Upper lobe of left lung (tissue), 6 donors: ENCODE measurements at regions not wholly inside any gene's neighbourhood (a gene's known extent, or its start where the extent isn't known, plus 50 kb on each side); places are given as distances from the start of the nearest gene placed in this dataset.
"Not testable (repeated sequence)": the region's sequence is repeated elsewhere in the genome, so short reads cannot be mapped to it uniquely, and the experiment has no call there.

Source experiments
- ATAC-seq, 2 donors: fragments of 200-7000 bp; cut with Tn5 transposase; one replicate each; pipeline ENCODE4 v1.9.1; 2022; ENCODE audit warnings: mild to moderate bottlenecking in 2 of 2, moderate library complexity in 2 of 2; ENCODE audit not compliant: low FRiP score in 2 of 2
- DNase-seq, 2 donors: peaks; one replicate each; pipeline ENCODE4 v3.0.0-alpha.2; 2019 to 2020
- H3K27ac ChIP-seq, 4 donors: fragments of 200-600 bp; sonication (generic); one replicate each; pipeline ENCODE4 v1.5.1; 2016 to 2019
- H3K27me3 ChIP-seq, 4 donors: fragments of 200-600 bp; sonication (generic); one replicate each; pipeline ENCODE4 v1.5.1; 2017 to 2019
- H3K36me3 ChIP-seq, 4 donors: fragments of 200-600 bp; sonication (generic); one replicate each; pipeline ENCODE4 v1.5.1; 2016 to 2019
- H3K4me1 ChIP-seq, 4 donors: fragments of 200-600 bp; sonication (generic); one replicate each; pipeline ENCODE4 v1.5.1; 2018 to 2019
- H3K4me3 ChIP-seq, 4 donors: fragments of 200-600 bp; sonication (generic); one replicate each; pipeline ENCODE4 v1.5.1; 2017 to 2019; ENCODE audit warnings: mild to moderate bottlenecking in 2 of 4, moderate library complexity in 1 of 4
- H3K9me3 ChIP-seq, 4 donors: fragments of 200-600 bp; sonication (generic); one replicate each; pipeline ENCODE4 v1.5.1; 2018 to 2019
- WGBS, 2 donors: methylation state at CpG; one replicate each; pipeline ENCODE4 v1.1.5; 2017 to 2018; 5-methylcytosine and 5-hydroxymethylcytosine counted together
- donor health status: DM: no; HTN: no; CAD: no; lungs with moderate emphysema.
- donor health status: DM: no; HTN: yes; CAD: no; lungs with severe emphysema.

DNA sequence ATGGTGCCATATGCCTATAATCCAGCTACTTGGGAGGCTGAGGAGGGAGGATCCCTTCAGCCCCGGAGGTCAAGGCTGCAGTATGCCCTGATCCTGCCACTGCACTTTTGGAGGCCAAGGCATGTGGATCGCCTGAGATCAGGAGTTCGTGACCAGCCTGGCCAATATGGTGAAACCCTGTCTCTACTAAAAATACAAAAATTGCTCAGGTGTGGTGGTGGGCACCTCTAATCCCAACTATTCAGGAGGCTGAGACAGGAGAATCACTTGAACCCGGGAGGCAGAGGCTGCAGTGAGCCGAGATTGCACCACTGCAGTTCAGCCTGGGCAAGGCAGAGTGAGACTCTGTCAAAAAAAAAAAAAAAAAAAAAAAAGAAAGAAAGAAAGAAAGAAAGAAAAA is 390.5 kb downstream of the CNTNAP3B start:
- H3K4me1 ChIP-seq, result not testable (repeated sequence)

DNA sequence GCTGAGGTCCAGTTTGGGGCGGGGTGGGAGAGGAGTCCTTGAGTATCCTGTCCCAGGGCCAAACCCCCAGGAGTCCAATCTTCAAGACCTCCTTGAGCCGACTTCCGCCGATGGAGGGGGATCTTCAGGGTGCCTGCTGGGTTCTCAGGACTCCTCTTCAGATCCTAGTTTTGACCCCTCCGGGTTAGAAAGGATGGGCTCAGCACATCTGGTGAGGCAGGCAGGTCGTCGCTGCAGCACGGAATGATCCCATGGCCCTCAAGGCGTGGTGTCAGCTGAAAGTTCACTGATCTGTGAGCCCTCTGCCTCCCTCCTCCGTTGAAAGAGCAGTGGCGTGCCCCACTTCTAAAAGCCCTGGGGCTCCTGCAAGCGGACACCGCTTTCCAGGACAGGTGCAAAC is 430.0 kb downstream of the CNTNAP3B start:
- H3K4me1 ChIP-seq, H3K27me3 ChIP-seq, H3K4me3 ChIP-seq, H3K9me3 ChIP-seq, H3K36me3 ChIP-seq, ATAC-seq, H3K27ac ChIP-seq: not testable (repeated sequence)
- peak in 1 of 2 donors; percentile 36 for DNase-seq
- 89 to 95% methylated on average over 6 to 10 of the region's 13 CpGs for WGBS, 2 donors

More for the DNA sequence above, 390.5 kb downstream of the CNTNAP3B start:
- not testable (repeated sequence) for DNase-seq, H3K36me3 ChIP-seq, ATAC-seq, H3K27me3 ChIP-seq, H3K27ac ChIP-seq, H3K9me3 ChIP-seq, H3K4me3 ChIP-seq
- 88 to 92% methylated on average over 5 of the region's 5 CpGs for WGBS, 2 donors

DNA sequence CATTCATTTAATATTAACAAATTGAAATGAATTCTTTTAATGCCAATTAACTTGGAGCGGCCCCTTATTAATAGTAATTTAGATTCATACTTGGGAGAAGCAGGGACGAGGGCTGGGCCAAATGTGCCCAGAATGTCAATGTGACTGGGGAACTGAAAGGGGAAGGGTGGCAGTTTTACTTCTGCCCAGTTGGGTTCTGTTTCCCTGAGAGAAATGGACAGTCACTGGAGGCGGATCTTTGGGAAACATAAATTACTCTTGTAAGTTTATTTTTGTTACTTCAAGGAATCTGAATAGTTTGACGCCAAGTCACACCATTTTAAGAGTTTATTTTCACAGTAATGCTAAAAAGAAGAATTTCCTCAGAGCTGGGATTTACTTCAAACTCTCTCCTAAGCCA is 432.1 kb downstream of the CNTNAP3B start:
- not testable (repeated sequence) for H3K9me3 ChIP-seq, H3K27me3 ChIP-seq, DNase-seq, H3K4me1 ChIP-seq, H3K27ac ChIP-seq, H3K4me3 ChIP-seq, ATAC-seq, H3K36me3 ChIP-seq
- WGBS, 2 donors, result 62 to 65% methylated on average over 3 to 4 of the region's 4 CpGs

DNA sequence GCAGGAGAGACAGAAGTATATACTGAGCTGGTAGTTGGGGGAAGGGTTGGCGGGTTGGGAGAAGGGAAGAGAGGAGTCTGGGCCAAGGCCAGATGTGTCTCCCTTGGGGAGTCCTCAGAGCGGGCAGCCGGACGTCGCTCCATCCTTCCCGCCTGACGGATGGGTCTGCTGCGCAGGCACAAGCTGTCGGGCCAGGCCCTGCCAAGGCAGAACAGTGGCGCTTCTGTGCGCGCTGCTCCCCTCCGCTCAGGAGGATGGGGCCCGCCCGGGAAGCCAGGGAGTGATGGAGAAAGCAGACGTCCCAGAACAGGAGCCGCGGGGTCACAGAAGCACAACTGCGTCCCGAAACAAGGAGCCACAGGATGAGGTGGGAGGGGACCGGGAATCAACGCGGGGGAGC is 449.9 kb downstream of the CNTNAP3B start:
- not testable (repeated sequence) for H3K27ac ChIP-seq, H3K36me3 ChIP-seq, H3K9me3 ChIP-seq, H3K4me1 ChIP-seq, H3K27me3 ChIP-seq, ATAC-seq, H3K4me3 ChIP-seq
- DNase-seq, result peak in 1 of 2 donors; percentile 37
- WGBS, 2 donors, result 6 to 13% methylated on average over 3 to 6 of the region's 23 CpGs

DNA sequence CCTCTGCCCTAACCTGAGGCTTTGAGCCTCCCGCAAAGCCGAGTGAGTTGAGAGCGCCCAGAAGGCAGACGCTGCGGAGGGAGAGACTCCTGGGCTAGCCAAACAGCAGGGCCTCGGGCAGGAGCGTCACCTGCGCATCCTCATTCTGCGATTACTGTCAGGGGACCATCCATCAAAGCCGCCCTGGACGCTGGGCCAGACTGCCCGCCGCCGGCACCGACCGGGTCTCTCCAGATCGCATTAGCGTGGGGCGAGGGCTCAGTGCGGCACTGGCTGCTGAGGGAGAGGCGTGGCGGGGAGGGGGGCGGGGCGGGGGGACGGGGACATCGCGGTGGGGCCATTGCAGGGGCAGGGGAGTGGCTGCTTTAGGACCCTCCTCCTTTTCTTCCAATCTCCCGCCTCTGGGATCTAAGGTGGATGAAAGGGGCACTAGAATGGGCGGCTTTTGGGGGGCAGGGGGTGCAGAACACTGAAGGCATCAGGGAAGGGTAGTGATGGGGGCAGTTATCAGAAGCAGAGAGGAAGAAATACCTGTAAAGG is 465.7 kb downstream of the CNTNAP3B start:
- DNase-seq, result peak in 1 of 2 donors; percentile 86
- not testable (repeated sequence) for ATAC-seq, H3K9me3 ChIP-seq, H3K27ac ChIP-seq, H3K4me1 ChIP-seq, H3K27me3 ChIP-seq, H3K36me3 ChIP-seq, H3K4me3 ChIP-seq
- no CpG with 5 or more reads among the region's 29 CpGs for WGBS, 2 donors

DNA sequence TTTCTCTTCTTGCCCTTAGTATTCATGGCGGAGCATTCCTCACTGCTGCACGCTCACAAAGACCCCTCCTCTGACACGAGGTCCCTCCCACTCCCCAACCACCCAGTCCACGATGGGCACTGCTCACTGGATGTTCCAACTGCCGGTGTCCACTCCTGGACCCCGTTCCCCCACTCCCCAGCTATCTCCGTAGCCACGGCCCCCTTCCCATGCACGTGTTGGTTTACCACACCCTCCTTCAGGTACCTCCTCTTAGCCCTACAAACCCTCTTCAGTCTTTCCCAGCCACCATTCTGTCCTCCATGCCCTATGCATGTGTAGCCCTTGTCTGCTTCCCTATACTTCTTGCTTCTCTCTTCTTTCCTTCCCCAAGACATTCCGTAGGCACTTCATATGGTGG is 469.6 kb upstream of the ZNG1F start:
- H3K27ac ChIP-seq, H3K9me3 ChIP-seq, DNase-seq, H3K4me3 ChIP-seq, H3K36me3 ChIP-seq, H3K4me1 ChIP-seq, ATAC-seq, H3K27me3 ChIP-seq: not testable (repeated sequence)
- WGBS, 2 donors, result 79 to 86% methylated on average over 1 to 5 of the region's 10 CpGs

DNA sequence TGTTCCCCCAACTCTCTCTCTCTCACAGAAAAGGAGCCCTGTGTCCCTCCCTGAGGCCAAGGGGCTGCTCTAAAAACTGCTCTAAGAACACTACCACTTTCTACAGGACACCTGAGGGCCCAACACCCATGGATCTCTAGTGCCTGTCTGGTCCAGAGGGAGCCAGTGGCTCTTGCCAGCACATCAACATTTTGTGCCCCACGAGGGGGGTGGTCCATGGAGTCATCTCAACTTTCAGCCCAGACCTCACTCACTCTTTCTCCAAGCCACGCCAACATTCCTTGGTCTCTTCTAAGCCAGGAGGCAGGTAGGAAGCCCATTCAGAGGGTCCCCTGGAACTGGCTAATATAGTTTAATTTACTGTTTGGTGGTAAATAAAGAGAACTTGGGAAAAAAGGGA is 469.0 kb upstream of the ZNG1F start:
- not testable (repeated sequence) for H3K27me3 ChIP-seq, H3K4me3 ChIP-seq, H3K36me3 ChIP-seq, H3K4me1 ChIP-seq, DNase-seq, H3K27ac ChIP-seq, ATAC-seq, H3K9me3 ChIP-seq
- 68 to 70% methylated on average over 2 of the region's 2 CpGs for WGBS, 2 donors

- DNase-seq, result not testable (repeated sequence)
These were observed 468.0 kb upstream of the ZNG1F start for GRCh38 chr9:41657141-41657540.

GRCh38 chr9:41655071-41655554 is 466.0 kb upstream of the ZNG1F start:
- H3K27me3 ChIP-seq, H3K9me3 ChIP-seq, ATAC-seq, H3K36me3 ChIP-seq, H3K4me1 ChIP-seq, H3K27ac ChIP-seq, H3K4me3 ChIP-seq: not testable (repeated sequence)
- DNase-seq, result peak; percentile 22 to 87
- 35 to 42% methylated on average over 17 to 18 of the region's 35 CpGs for WGBS, 2 donors

More at GRCh38 chr9:41657141-41657540, 468.0 kb upstream of the ZNG1F start:
- H3K4me3 ChIP-seq, H3K36me3 ChIP-seq, H3K27me3 ChIP-seq, H3K27ac ChIP-seq, H3K9me3 ChIP-seq, H3K4me1 ChIP-seq, ATAC-seq: not testable (repeated sequence)
- WGBS, 2 donors, result 78 to 86% methylated on average over 2 of the region's 2 CpGs

GRCh38 chr9:41654349-41654748 is 465.2 kb upstream of the ZNG1F start:
- WGBS, 2 donors, result 68 to 82% methylated on average over 11 of the region's 16 CpGs

DNA sequence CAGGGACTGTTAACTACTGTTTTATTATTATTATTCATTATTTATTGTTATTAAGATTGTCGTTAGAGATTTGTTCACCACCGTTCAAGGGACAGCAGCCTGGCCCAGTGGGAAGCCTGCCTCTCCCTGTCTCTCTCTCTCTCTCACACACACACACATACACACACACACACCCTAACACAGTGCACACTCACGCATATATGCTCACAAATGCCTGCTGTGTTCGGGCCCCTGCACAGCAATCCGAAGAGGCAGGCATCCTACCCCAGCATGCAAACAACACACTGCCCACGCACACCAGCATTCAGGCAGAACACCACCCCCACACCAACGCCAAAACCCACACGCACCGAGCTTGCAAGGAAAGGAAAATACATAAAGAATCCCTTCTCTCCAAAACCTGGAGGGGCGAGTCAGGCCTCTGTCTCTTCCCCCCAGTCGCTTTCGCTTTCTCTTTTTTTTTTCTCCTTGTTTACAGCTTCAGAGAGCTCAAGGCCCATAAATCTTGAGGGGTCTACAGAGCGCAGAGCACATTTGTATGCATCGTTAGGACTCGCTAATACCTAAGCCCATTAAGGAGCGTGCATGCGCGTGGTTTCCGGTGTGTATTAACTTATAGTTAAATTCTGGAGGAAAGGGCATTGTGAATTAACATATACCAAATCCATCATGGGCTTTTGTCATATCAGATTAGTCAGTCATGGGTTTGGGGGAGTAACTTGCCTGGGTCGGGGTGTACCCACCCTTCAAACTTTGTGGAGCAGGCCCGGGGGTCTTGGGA is 464.6 kb upstream of the ZNG1F start:
- ATAC-seq, H3K4me3 ChIP-seq: not testable (repeated sequence)

More at GRCh38 chr9:41654349-41654748, 465.2 kb upstream of the ZNG1F start:
- not testable (repeated sequence) for H3K4me3 ChIP-seq, H3K27ac ChIP-seq, H3K9me3 ChIP-seq, H3K4me1 ChIP-seq, H3K36me3 ChIP-seq, H3K27me3 ChIP-seq, ATAC-seq
- peak in 1 of 2 donors; percentile 84 for DNase-seq

GRCh38 chr9:41652800-41653199 is 463.7 kb upstream of the ZNG1F start:
- H3K27me3 ChIP-seq, H3K27ac ChIP-seq, H3K36me3 ChIP-seq, H3K4me1 ChIP-seq, H3K9me3 ChIP-seq, H3K4me3 ChIP-seq, ATAC-seq, DNase-seq: not testable (repeated sequence)
- 87 to 91% methylated on average over 14 to 15 of the region's 17 CpGs for WGBS, 2 donors

More for the DNA sequence above, 464.6 kb upstream of the ZNG1F start:
- not testable (repeated sequence) for H3K27me3 ChIP-seq, H3K9me3 ChIP-seq, H3K27ac ChIP-seq, H3K36me3 ChIP-seq, DNase-seq, H3K4me1 ChIP-seq
- WGBS, 2 donors, result 58 to 59% methylated on average over 10 to 12 of the region's 21 CpGs

- H3K36me3 ChIP-seq, H3K9me3 ChIP-seq, H3K4me1 ChIP-seq, ATAC-seq, H3K27me3 ChIP-seq, H3K4me3 ChIP-seq, H3K27ac ChIP-seq: not testable (repeated sequence)
- peak in 1 of 2 donors; percentile 69 for DNase-seq
- 88 to 100% methylated on average over 1 to 17 of the region's 29 CpGs for WGBS, 2 donors
These were observed 463.1 kb upstream of the ZNG1F start for GRCh38 chr9:41652100-41652713.
